B cell (primary cell): ENCODE measurements at regions not wholly inside any gene's neighbourhood (a gene's known extent, or its start where the extent isn't known, plus 50 kb on each side); places are given as distances from the start of the nearest gene placed in this dataset.

Experiments
- CTCF ChIP-seq: fragments of 200-600 bp; IDR thresholded peaks from one replicate; pipeline ENCODE4 v1.8.0; 2022; ENCODE audit warnings: antibody characterized with exemption, mild to moderate bottlenecking
- EZH2 ChIP-seq: IDR thresholded peaks from 2 replicates; pipeline ENCODE4 v1.6.1; 2012; ENCODE audit warnings: borderline replicate concordance, low read depth, mild to moderate bottlenecking, moderate library complexity, low read length; ENCODE audit not compliant: insufficient read depth, poor library complexity, severe bottlenecking

GRCh38 chr13:73996569-73996968 lies 137.6 kb downstream of the KLF12 start:
- TF ChIP-seq CTCF (no peak), EZH2 (no peak)
